Activated naive CD8-positive, alpha-beta T cell treated with anti-CD3 and anti-CD28 coated beads, Interleukin-2, amount 10 ng/mL, durations not matched to agents 7 days and 5 days (primary cell): ENCODE measurements at regions not wholly inside any gene's neighbourhood (a gene's known extent, or its start where the extent isn't known, plus 50 kb on each side); places are given as distances from the start of the nearest gene placed in this dataset.
"Not testable (repeated sequence)": the region's sequence is repeated elsewhere in the genome, so short reads cannot be mapped to it uniquely, and the experiment has no call there.

ENCODE experiments used
- ATAC-seq: fragments of 150-1000 bp; cut with Tn5 transposase; one replicate; pipeline ENCODE4 v1.10.0; 2021; ENCODE audit warnings: low read depth, moderate library complexity
- POLR2A ChIA-PET: fragments of 350-600 bp; sonication (Branson Sonifier 250); formaldehyde crosslinking; loops from one replicate; lab custom pipeline; 2021; ENCODE audit warnings: antibody characterized with exemption; lab: Charles Lee
- DNase-seq: peaks from one replicate; pipeline ENCODE4 v3.0.0; 2021
- H3K27ac Mint-ChIP-seq: one replicate; pipeline ENCODE4 v1.8.0; 2022; ENCODE audit warnings: mild to moderate bottlenecking, mixed read lengths
- H3K27me3 Mint-ChIP-seq: one replicate; pipeline ENCODE4 v1.8.0; 2022; ENCODE audit warnings: mild to moderate bottlenecking, moderate library complexity, mixed read lengths
- H3K36me3 Mint-ChIP-seq: one replicate; pipeline ENCODE4 v1.8.0; 2021; ENCODE audit warnings: mild to moderate bottlenecking, mixed read lengths
- H3K4me1 Mint-ChIP-seq: one replicate; pipeline ENCODE4 v1.8.0; 2021; ENCODE audit warnings: mixed read lengths
- H3K4me3 Mint-ChIP-seq: one replicate; pipeline ENCODE4 v1.8.0; 2022; ENCODE audit warnings: mild to moderate bottlenecking, moderate library complexity, mixed read lengths
- H3K9me3 Mint-ChIP-seq: one replicate; pipeline ENCODE4 v1.8.0; 2021; ENCODE audit warnings: mixed read lengths

GRCh38 chr12:13924286-13924685 lies 57.1 kb downstream of the GRIN2B start:
- no peak for ATAC-seq
- Mint-ChIP-seq H3K4me3 (no peak overlapping the region), H3K9me3 (no peaks in the 10 kb centered on the region), H3K27me3 (no peaks in the 10 kb centered on the region), H3K4me1 (no peaks in the 10 kb centered on the region), H3K36me3 (no peaks in the 10 kb centered on the region), H3K27ac (no peak overlapping the region)
- DNase-seq: no peak
- POLR2A ChIA-PET: no interaction called here

- H3K4me3 Mint-ChIP-seq: no peak overlapping the region
- POLR2A ChIA-PET: no interaction called here
- no peaks in the 10 kb centered on the region for H3K4me1 Mint-ChIP-seq
- no peak for ATAC-seq
- DNase-seq: no peak
- no peaks in the 10 kb centered on the region for H3K9me3 Mint-ChIP-seq
- no peaks in the 10 kb centered on the region for H3K36me3 Mint-ChIP-seq
- H3K27ac Mint-ChIP-seq: no peak overlapping the region
- H3K27me3 Mint-ChIP-seq: no peaks in the 10 kb centered on the region
Measured at GRCh38 chr12:13918897-13919296, 62.5 kb downstream of the GRIN2B start.

- H3K27me3 Mint-ChIP-seq: no peaks in the 10 kb centered on the region
- ATAC-seq (no peak), DNase-seq (no peak)
- H3K9me3 Mint-ChIP-seq: no peaks in the 10 kb centered on the region
- POLR2A ChIA-PET: no interaction called here
- no peaks in the 10 kb centered on the region for H3K36me3 Mint-ChIP-seq
- H3K27ac Mint-ChIP-seq: no peak overlapping the region
- no peaks in the 10 kb centered on the region for H3K4me1 Mint-ChIP-seq
- no peak overlapping the region for H3K4me3 Mint-ChIP-seq
Measured at GRCh38 chr12:13915096-13915495, 66.3 kb downstream of the GRIN2B start.

- ATAC-seq (no peak), DNase-seq (no peak)
- no peaks in the 10 kb centered on the region for H3K27me3 Mint-ChIP-seq
- no peaks in the 10 kb centered on the region for H3K9me3 Mint-ChIP-seq
- no peaks in the 10 kb centered on the region for H3K36me3 Mint-ChIP-seq
- POLR2A ChIA-PET: no interaction called here
- no peak overlapping the region for H3K27ac Mint-ChIP-seq
- H3K4me3 Mint-ChIP-seq: no peak overlapping the region
- no peaks in the 10 kb centered on the region for H3K4me1 Mint-ChIP-seq
Measured at GRCh38 chr12:13913371-13913770, 68.0 kb downstream of the GRIN2B start.

- H3K9me3 Mint-ChIP-seq: no peaks in the 10 kb centered on the region
- no peaks in the 10 kb centered on the region for H3K4me1 Mint-ChIP-seq
Measured at GRCh38 chr12:13911756-13912554, 69.4 kb downstream of the GRIN2B start.

GRCh38 chr12:13905794-13906193 lies 75.6 kb downstream of the GRIN2B start:
- ATAC-seq (no peak), DNase-seq (no peak)
- H3K9me3 Mint-ChIP-seq: no peaks in the 10 kb centered on the region
- H3K36me3 Mint-ChIP-seq: no peaks in the 10 kb centered on the region
- no peaks in the 10 kb centered on the region for H3K4me1 Mint-ChIP-seq
- H3K4me3 Mint-ChIP-seq: no peak overlapping the region
- H3K27me3 Mint-ChIP-seq: no peaks in the 10 kb centered on the region
- no peak overlapping the region for H3K27ac Mint-ChIP-seq
- POLR2A ChIA-PET: no interaction called here

More at GRCh38 chr12:13911756-13912554, 69.4 kb downstream of the GRIN2B start:
- DNase-seq (no peak), ATAC-seq (no peak)
- H3K27me3 Mint-ChIP-seq: no peaks in the 10 kb centered on the region
- POLR2A ChIA-PET: no interaction called here
- no peaks in the 10 kb centered on the region for H3K36me3 Mint-ChIP-seq
- no peak overlapping the region for H3K4me3 Mint-ChIP-seq
- H3K27ac Mint-ChIP-seq: no peak overlapping the region

- POLR2A ChIA-PET: no interaction called here
- no peak overlapping the region for H3K27ac Mint-ChIP-seq
- no peaks in the 10 kb centered on the region for H3K36me3 Mint-ChIP-seq
- ATAC-seq (no peak), DNase-seq (no peak)
- no peak overlapping the region for H3K4me3 Mint-ChIP-seq
- H3K27me3 Mint-ChIP-seq: no peaks in the 10 kb centered on the region
- H3K4me1 Mint-ChIP-seq: no peaks in the 10 kb centered on the region
- H3K9me3 Mint-ChIP-seq: no peaks in the 10 kb centered on the region
Measured at GRCh38 chr12:13900718-13901117, 80.7 kb downstream of the GRIN2B start.

- H3K27ac Mint-ChIP-seq, ATAC-seq, POLR2A ChIA-PET, H3K4me3 Mint-ChIP-seq, H3K27me3 Mint-ChIP-seq, H3K9me3 Mint-ChIP-seq, DNase-seq, H3K4me1 Mint-ChIP-seq, H3K36me3 Mint-ChIP-seq: not testable (repeated sequence)
Measured at GRCh38 chr12:13898387-13898786, 83.0 kb downstream of the GRIN2B start.

- H3K27me3 Mint-ChIP-seq: no peaks in the 10 kb centered on the region
- H3K36me3 Mint-ChIP-seq: no peaks in the 10 kb centered on the region
- H3K27ac Mint-ChIP-seq: no peak overlapping the region
- no peaks in the 10 kb centered on the region for H3K9me3 Mint-ChIP-seq
- ATAC-seq: no peak
- no peak for DNase-seq
- H3K4me3 Mint-ChIP-seq: no peak overlapping the region
- POLR2A ChIA-PET: no interaction called here
- H3K4me1 Mint-ChIP-seq: no peaks in the 10 kb centered on the region
Measured at GRCh38 chr12:13897811-13898210, 83.6 kb downstream of the GRIN2B start.

GRCh38 chr12:13896063-13896626 lies 85.3 kb downstream of the GRIN2B start:
- Mint-ChIP-seq H3K27me3 (no peaks in the 10 kb centered on the region), H3K36me3 (no peaks in the 10 kb centered on the region), H3K27ac (no peak overlapping the region), H3K9me3 (no peaks in the 10 kb centered on the region), H3K4me1 (no peaks in the 10 kb centered on the region), H3K4me3 (no peak overlapping the region)
- ATAC-seq (no peak), DNase-seq (no peak)
- POLR2A ChIA-PET: no interaction called here

GRCh38 chr12:13891902-13892301 lies 89.5 kb downstream of the GRIN2B start:
- ATAC-seq (no peak), DNase-seq (no peak)
- Mint-ChIP-seq H3K4me3 (no peak overlapping the region), H3K36me3 (no peaks in the 10 kb centered on the region), H3K27me3 (no peaks in the 10 kb centered on the region), H3K4me1 (no peaks in the 10 kb centered on the region), H3K9me3 (no peaks in the 10 kb centered on the region), H3K27ac (no peak overlapping the region)
- POLR2A ChIA-PET: no interaction called here

GRCh38 chr12:13890943-13891342 lies 90.5 kb downstream of the GRIN2B start:
- Mint-ChIP-seq H3K36me3 (no peaks in the 10 kb centered on the region), H3K4me1 (no peaks in the 10 kb centered on the region), H3K27ac (no peak overlapping the region), H3K4me3 (no peak overlapping the region), H3K9me3 (no peaks in the 10 kb centered on the region), H3K27me3 (no peaks in the 10 kb centered on the region)
- DNase-seq (no peak), ATAC-seq (no peak)
- POLR2A ChIA-PET: no interaction called here

GRCh38 chr12:13887779-13888388 lies 93.5 kb downstream of the GRIN2B start:
- Mint-ChIP-seq H3K27ac (no peak overlapping the region), H3K4me3 (no peak overlapping the region)
- ATAC-seq: no peak

GRCh38 chr12:13882176-13882575 lies 99.2 kb downstream of the GRIN2B start:
- ATAC-seq (no peak), DNase-seq (no peak)
- Mint-ChIP-seq H3K36me3 (no peaks in the 10 kb centered on the region), H3K9me3 (no peaks in the 10 kb centered on the region), H3K27me3 (no peaks in the 10 kb centered on the region), H3K4me3 (no peak overlapping the region), H3K27ac (no peak overlapping the region), H3K4me1 (no peaks in the 10 kb centered on the region)
- POLR2A ChIA-PET: no interaction called here

More at GRCh38 chr12:13887779-13888388, 93.5 kb downstream of the GRIN2B start:
- Mint-ChIP-seq H3K4me1 (no peaks in the 10 kb centered on the region), H3K27me3 (no peaks in the 10 kb centered on the region), H3K9me3 (no peaks in the 10 kb centered on the region), H3K36me3 (no peaks in the 10 kb centered on the region)
- POLR2A ChIA-PET: no interaction called here
- DNase-seq: no peak
